DOHH2 (cell line): ENCODE measurements at regions not wholly inside any gene's neighbourhood (a gene's known extent, or its start where the extent isn't known, plus 50 kb on each side); places are given as distances from the start of the nearest gene placed in this dataset.
"Not testable (repeated sequence)": the region's sequence is repeated elsewhere in the genome, so short reads cannot be mapped to it uniquely, and the experiment has no call there.

Experiments used
- H3F3A ChIP-seq: fragments of 200-600 bp; sonication (generic), shearing (Covaris generic); 2 replicates; pipeline ENCODE4 v1.6.0; 2016; ENCODE audit warnings: antibody characterized with exemption, mild to moderate bottlenecking; ENCODE audit not compliant: control insufficient read depth, insufficient read depth
- H3K27ac ChIP-seq: fragments of 200-600 bp; sonication (generic); 2 replicates; pipeline ENCODE4 v1.5.1; 2014; ENCODE audit warnings: low read depth, mild to moderate bottlenecking, low read length, moderate library complexity
- H3K27me3 ChIP-seq: fragments of 200-600 bp; sonication (generic); 2 replicates; pipeline ENCODE4 v1.6.1; 2014; ENCODE audit warnings: mild to moderate bottlenecking, low read length, mixed read lengths; ENCODE audit not compliant: control insufficient read depth
- H3K36me3 ChIP-seq: fragments of 200-600 bp; sonication (generic); 2 replicates; pipeline ENCODE4 v1.6.1; 2014; ENCODE audit warnings: mild to moderate bottlenecking, low read length, moderate library complexity, mixed read lengths; ENCODE audit not compliant: control insufficient read depth
- H3K4me1 ChIP-seq: fragments of 200-600 bp; sonication (generic); 2 replicates; pipeline ENCODE4 v1.6.1; 2014; ENCODE audit warnings: mild to moderate bottlenecking, low read length, mixed read lengths; ENCODE audit not compliant: control insufficient read depth
- H3K4me2 ChIP-seq: fragments of 200-600 bp; sonication (generic); 2 replicates; pipeline ENCODE4 v1.6.0; 2014; ENCODE audit warnings: mild to moderate bottlenecking, low read length, moderate library complexity
- H3K4me3 ChIP-seq: fragments of 200-600 bp; sonication (generic); 2 replicates; pipeline ENCODE4 v1.5.1; 2014; ENCODE audit warnings: mild to moderate bottlenecking, low read length, mixed read lengths
- H3K79me2 ChIP-seq: fragments of 200-600 bp; sonication (generic); 2 replicates; pipeline ENCODE4 v1.6.1; 2014; ENCODE audit warnings: mild to moderate bottlenecking, low read length, mixed read lengths; ENCODE audit not compliant: control insufficient read depth
- H3K9me2 ChIP-seq: fragments of 200-600 bp; sonication (generic); replicated peaks from 2 replicates; pipeline ENCODE4 v1.6.1; 2014; ENCODE audit warnings: mild to moderate bottlenecking, low read length, mixed read lengths; ENCODE audit not compliant: control insufficient read depth
- H3K9me3 ChIP-seq: fragments of 200-600 bp; sonication (generic); 2 replicates; pipeline ENCODE4 v1.6.1; 2014; ENCODE audit warnings: antibody characterized with exemption, low read length, mixed read lengths; ENCODE audit not compliant: control insufficient read depth, insufficient read depth
- H4K20me1 ChIP-seq: fragments of 200-600 bp; sonication (generic); 2 replicates; pipeline ENCODE4 v1.6.0; 2014; ENCODE audit warnings: low read depth, mild to moderate bottlenecking, antibody characterized with exemption, low read length, moderate library complexity; ENCODE audit not compliant: control insufficient read depth, insufficient read depth
- EZH2phosphoT487 ChIP-seq: fragments of 200-600 bp; sonication (generic); IDR thresholded peaks from 2 replicates; pipeline ENCODE4 v1.6.1; 2017; ENCODE audit warnings: borderline replicate concordance, mild to moderate bottlenecking, antibody characterized with exemption, low read length, moderate library complexity, mixed read lengths
- TF ChIP-seq, protein P1 (sequence below): fragments of 200-600 bp; sonication (generic); IDR thresholded peaks from one replicate; pipeline ENCODE4 v1.5.1; 2014; ENCODE audit warnings: antibody characterized with exemption, mild to moderate bottlenecking, low read depth, low read length; ENCODE audit not compliant: poor library complexity, severe bottlenecking

DNA sequence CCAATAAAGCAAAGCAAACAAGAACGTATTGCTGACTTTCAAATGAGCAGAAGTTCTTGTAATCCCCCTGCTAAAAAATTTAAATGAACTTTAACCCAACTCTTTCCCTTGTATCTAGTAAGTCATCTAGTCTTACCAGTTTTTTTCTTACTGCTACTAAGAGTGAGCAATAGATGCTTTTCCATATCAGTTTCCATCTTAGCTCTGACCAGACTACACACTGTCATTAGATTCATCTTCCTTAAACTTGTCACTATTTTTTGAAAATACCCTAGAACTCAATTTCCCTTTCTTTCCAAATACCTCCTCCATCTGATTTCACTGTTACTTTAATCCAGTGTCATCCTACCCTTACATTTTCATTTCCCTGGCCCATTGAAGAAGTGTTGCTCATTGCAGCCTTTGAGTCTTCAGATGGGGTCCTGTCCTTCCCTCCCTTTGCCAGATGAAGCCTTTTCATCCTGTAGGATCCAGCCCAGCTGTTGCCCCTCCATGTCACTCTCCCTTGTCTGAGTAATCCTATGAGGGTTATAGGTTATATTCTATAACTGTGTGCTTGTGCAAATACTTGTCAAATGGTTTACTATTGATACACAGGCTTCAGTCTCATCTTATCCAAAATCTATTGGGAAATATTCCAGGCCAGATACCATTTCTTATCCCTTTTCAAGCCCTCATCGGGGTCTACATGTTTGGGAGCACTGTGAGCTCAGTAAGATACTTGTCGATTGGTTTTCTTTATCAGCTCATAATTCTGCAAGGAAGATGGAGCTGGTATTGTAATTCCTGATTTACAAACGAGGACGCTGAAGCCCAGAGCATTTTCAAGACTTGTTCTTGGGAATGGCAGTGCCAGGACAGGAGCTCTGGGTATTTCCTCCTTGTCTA lies 51.5 kb upstream of the ITGB1 start:
- no peaks in the 10 kb centered on the region for H3F3A ChIP-seq
- no peaks in the 10 kb centered on the region for H3K79me2 ChIP-seq
- H3K27ac ChIP-seq, result no peak overlapping the region
- peak overlapping the region; percentile 43 for H3K4me2 ChIP-seq
- peaks cover 43% of the 10 kb centered on the region for H3K4me1 ChIP-seq
- H3K36me3 ChIP-seq, result no peaks in the 10 kb centered on the region
- H3K9me2 ChIP-seq, result no peaks in the 10 kb centered on the region
- no peaks in the 10 kb centered on the region for H3K9me3 ChIP-seq
- H3K27me3 ChIP-seq, result no peaks in the 10 kb centered on the region
- H4K20me1 ChIP-seq, result no peaks in the 10 kb centered on the region
- H3K4me3 ChIP-seq, result no peak overlapping the region
- TF ChIP-seq, protein P1, sequence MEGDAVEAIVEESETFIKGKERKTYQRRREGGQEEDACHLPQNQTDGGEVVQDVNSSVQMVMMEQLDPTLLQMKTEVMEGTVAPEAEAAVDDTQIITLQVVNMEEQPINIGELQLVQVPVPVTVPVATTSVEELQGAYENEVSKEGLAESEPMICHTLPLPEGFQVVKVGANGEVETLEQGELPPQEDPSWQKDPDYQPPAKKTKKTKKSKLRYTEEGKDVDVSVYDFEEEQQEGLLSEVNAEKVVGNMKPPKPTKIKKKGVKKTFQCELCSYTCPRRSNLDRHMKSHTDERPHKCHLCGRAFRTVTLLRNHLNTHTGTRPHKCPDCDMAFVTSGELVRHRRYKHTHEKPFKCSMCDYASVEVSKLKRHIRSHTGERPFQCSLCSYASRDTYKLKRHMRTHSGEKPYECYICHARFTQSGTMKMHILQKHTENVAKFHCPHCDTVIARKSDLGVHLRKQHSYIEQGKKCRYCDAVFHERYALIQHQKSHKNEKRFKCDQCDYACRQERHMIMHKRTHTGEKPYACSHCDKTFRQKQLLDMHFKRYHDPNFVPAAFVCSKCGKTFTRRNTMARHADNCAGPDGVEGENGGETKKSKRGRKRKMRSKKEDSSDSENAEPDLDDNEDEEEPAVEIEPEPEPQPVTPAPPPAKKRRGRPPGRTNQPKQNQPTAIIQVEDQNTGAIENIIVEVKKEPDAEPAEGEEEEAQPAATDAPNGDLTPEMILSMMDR, result no peak
- no peak for TF ChIP-seq EZH2phosphoT487

DNA sequence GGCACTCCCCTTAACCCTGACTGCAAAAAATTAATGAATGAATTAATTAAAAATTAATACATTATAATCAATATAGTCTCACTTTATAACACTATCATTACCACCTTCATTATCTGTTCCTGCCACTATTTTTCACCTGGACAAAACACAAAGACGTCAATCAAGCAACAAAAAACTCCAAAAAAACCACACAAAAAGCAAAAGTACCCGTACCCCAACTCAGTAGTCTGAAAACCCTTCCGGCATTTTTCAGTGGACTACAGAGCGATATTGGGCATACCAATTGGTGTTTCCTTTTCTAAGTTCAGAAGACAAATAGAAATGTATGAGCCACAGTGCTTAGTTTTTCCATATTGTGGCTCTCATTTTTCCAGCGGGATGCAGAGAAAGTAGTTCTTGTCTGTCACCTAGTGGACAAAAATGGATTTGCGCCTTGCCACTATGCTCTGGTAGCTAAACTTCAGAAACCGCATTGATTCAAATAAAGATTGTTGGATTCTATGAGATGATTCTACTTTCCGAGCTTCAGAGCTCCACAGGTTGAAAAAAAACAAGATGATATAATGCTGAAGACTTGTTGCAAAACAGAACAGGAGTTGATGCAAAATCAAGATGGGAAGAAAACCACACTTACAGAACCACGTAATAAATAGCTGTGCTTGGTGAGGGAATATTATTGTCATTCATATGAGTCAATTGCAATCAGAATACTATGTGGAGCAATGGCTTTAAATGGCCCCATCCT lies 50.6 kb upstream of the ITGB1 start:
- no peaks in the 10 kb centered on the region for H3K79me2 ChIP-seq
- H3K9me3 ChIP-seq, result no peaks in the 10 kb centered on the region
- H3K4me2 ChIP-seq, result peak overlapping the region; percentile 43
- no peaks in the 10 kb centered on the region for H3K27me3 ChIP-seq
- H3K36me3 ChIP-seq, result no peaks in the 10 kb centered on the region
- H3K27ac ChIP-seq, result no peak overlapping the region
- no peaks in the 10 kb centered on the region for H3F3A ChIP-seq
- no peaks in the 10 kb centered on the region for H4K20me1 ChIP-seq
- H3K4me3 ChIP-seq, result peak overlapping the region; percentile 31; the same call in 1 of the 2 replicates
- H3K9me2 ChIP-seq, result no peaks in the 10 kb centered on the region
- no peak for TF ChIP-seq EZH2phosphoT487
- TF ChIP-seq, protein P1, result peak; percentile 98
- peaks cover 43% of the 10 kb centered on the region for H3K4me1 ChIP-seq

DNA sequence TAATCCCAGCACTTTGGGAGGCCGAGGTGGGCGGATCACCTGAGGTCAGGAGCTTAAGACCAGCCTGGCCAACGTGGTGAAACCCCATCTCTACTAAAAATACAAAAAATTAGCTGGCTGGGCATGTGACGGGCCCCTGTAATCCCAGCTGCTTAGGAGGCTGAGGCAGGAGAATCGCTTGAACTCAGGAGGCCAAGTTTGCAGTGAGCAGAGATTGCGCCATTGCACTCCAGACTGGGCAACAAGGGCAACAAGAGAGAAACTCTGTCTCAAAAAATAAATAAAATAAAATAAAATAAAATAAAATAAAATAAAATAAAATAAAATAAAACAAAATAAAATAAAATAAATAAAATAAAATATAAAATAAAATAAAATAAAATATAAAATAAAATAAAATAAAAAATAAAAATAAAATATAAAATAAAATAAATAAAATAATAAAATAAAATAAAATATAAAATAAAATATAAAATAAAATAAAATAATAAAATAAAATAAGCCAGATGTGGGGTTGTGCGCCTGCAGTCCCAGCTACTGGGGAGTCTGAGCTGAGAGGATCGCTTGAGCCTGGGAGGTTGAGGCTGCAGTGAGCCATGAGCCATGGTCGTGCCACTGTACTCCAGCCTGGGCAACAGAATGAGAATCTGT lies 49.8 kb upstream of the ITGB1 start:
- not testable (repeated sequence) for H3K4me2 ChIP-seq

More for the DNA sequence above, 49.8 kb upstream of the ITGB1 start:
- H3K36me3 ChIP-seq, H3K9me2 ChIP-seq, H3F3A ChIP-seq, H3K27me3 ChIP-seq, H3K4me3 ChIP-seq, H3K79me2 ChIP-seq, H4K20me1 ChIP-seq, H3K27ac ChIP-seq, H3K9me3 ChIP-seq: not testable (repeated sequence)
- peaks cover 46% of the 10 kb centered on the region for H3K4me1 ChIP-seq
